ENCODE measurements at regions not wholly inside any gene's neighbourhood (a gene's known extent, or its start where the extent isn't known, plus 50 kb on each side); places are given as distances from the start of the nearest gene placed in this dataset.
"Not testable (repeated sequence)": the region's sequence is repeated elsewhere in the genome, so short reads cannot be mapped to it uniquely, and the experiment has no call there.

GRCh38 chr2:21895200-21895599, 771.4 kb downstream of the TDRD15 start:
- H3K27me3 ChIP-seq (ENCODE audit: control insufficient read depth in 1 of 2, insufficient read depth in 2 of 2, low read length in 2 of 2), result no peaks in the 10 kb centered on the region
- H3K9ac ChIP-seq (ENCODE audit: low read length), result no peak overlapping the region

GRCh38 chr2:21908712-21909380, 785.1 kb downstream of the TDRD15 start:
- not testable (repeated sequence) for H3K27ac ChIP-seq (ENCODE audit: low read depth, low read length)

More at GRCh38 chr2:21895200-21895599, 771.4 kb downstream of the TDRD15 start:
- Histone ChIP-seq H3K27ac (ENCODE audit: low read depth, low read length) (no peak overlapping the region), H3K9me3 (ENCODE audit: low read length) (no peaks in the 10 kb centered on the region), H3K36me3 (ENCODE audit: insufficient read depth, low read length) (no peaks in the 10 kb centered on the region), H3K4me3 (ENCODE audit: low read depth in 1 of 2, low read length in 2 of 2) (no peak overlapping the region), H3K4me1 (ENCODE audit: insufficient read depth, low read length) (no peaks in the 10 kb centered on the region)

GRCh38 chr2:21910832-21911507, 787.2 kb downstream of the TDRD15 start:
- Histone ChIP-seq H3K4me1 (ENCODE audit: insufficient read depth, low read length) (no peaks in the 10 kb centered on the region), H3K9ac (ENCODE audit: low read length) (no peak overlapping the region), H3K27ac (ENCODE audit: low read depth, low read length) (no peak overlapping the region), H3K36me3 (ENCODE audit: insufficient read depth, low read length) (no peaks in the 10 kb centered on the region), H3K4me3 (ENCODE audit: low read depth in 1 of 2, low read length in 2 of 2) (no peak overlapping the region), H3K27me3 (ENCODE audit: control insufficient read depth in 1 of 2, insufficient read depth in 2 of 2, low read length in 2 of 2) (no peaks in the 10 kb centered on the region), H3K9me3 (ENCODE audit: low read length) (no peaks in the 10 kb centered on the region)

More at GRCh38 chr2:21908712-21909380, 785.1 kb downstream of the TDRD15 start:
- not testable (repeated sequence) for H3K4me3 ChIP-seq (ENCODE audit: low read depth in 1 of 2, low read length in 2 of 2); H3K4me1 ChIP-seq (ENCODE audit: insufficient read depth, low read length); H3K9me3 ChIP-seq (ENCODE audit: low read length); H3K36me3 ChIP-seq (ENCODE audit: insufficient read depth, low read length); H3K27me3 ChIP-seq (ENCODE audit: control insufficient read depth in 1 of 2, insufficient read depth in 2 of 2, low read length in 2 of 2); H3K9ac ChIP-seq (ENCODE audit: low read length)

- Histone ChIP-seq H3K4me1 (ENCODE audit: insufficient read depth, low read length) (no peaks in the 10 kb centered on the region), H3K9ac (ENCODE audit: low read length) (no peak overlapping the region), H3K27me3 (ENCODE audit: control insufficient read depth in 1 of 2, insufficient read depth in 2 of 2, low read length in 2 of 2) (no peaks in the 10 kb centered on the region), H3K9me3 (ENCODE audit: low read length) (no peaks in the 10 kb centered on the region), H3K36me3 (ENCODE audit: insufficient read depth, low read length) (no peaks in the 10 kb centered on the region), H3K27ac (ENCODE audit: low read depth, low read length) (no peak overlapping the region), H3K4me3 (ENCODE audit: low read depth in 1 of 2, low read length in 2 of 2) (no peak overlapping the region)
Observed at GRCh38 chr2:21912405-21912804, 788.6 kb downstream of the TDRD15 start.

- Histone ChIP-seq H3K4me3 (ENCODE audit: low read depth in 1 of 2, low read length in 2 of 2) (no peak overlapping the region), H3K4me1 (ENCODE audit: insufficient read depth, low read length) (no peaks in the 10 kb centered on the region), H3K27ac (ENCODE audit: low read depth, low read length) (no peak overlapping the region), H3K9ac (ENCODE audit: low read length) (no peak overlapping the region), H3K36me3 (ENCODE audit: insufficient read depth, low read length) (no peaks in the 10 kb centered on the region), H3K27me3 (ENCODE audit: control insufficient read depth in 1 of 2, insufficient read depth in 2 of 2, low read length in 2 of 2) (no peaks in the 10 kb centered on the region), H3K9me3 (ENCODE audit: low read length) (no peaks in the 10 kb centered on the region)
Observed at GRCh38 chr2:21915201-21915600, 791.4 kb downstream of the TDRD15 start.

GRCh38 chr2:21916934-21917522, 793.3 kb downstream of the TDRD15 start:
- Histone ChIP-seq H3K9ac (ENCODE audit: low read length) (no peak overlapping the region), H3K4me1 (ENCODE audit: insufficient read depth, low read length) (no peaks in the 10 kb centered on the region), H3K27me3 (ENCODE audit: control insufficient read depth in 1 of 2, insufficient read depth in 2 of 2, low read length in 2 of 2) (no peaks in the 10 kb centered on the region), H3K27ac (ENCODE audit: low read depth, low read length) (no peak overlapping the region), H3K9me3 (ENCODE audit: low read length) (no peaks in the 10 kb centered on the region), H3K36me3 (ENCODE audit: insufficient read depth, low read length) (no peaks in the 10 kb centered on the region), H3K4me3 (ENCODE audit: low read depth in 1 of 2, low read length in 2 of 2) (no peak overlapping the region)

GRCh38 chr2:21920721-21921120, 797.0 kb downstream of the TDRD15 start:
- no peak overlapping the region for H3K27ac ChIP-seq (ENCODE audit: low read depth, low read length)
- no peaks in the 10 kb centered on the region for H3K27me3 ChIP-seq (ENCODE audit: control insufficient read depth in 1 of 2, insufficient read depth in 2 of 2, low read length in 2 of 2)
- no peaks in the 10 kb centered on the region for H3K36me3 ChIP-seq (ENCODE audit: insufficient read depth, low read length)
- no peak overlapping the region for H3K9ac ChIP-seq (ENCODE audit: low read length)
- H3K4me3 ChIP-seq (ENCODE audit: low read depth in 1 of 2, low read length in 2 of 2), result no peak overlapping the region
- H3K9me3 ChIP-seq (ENCODE audit: low read length), result no peaks in the 10 kb centered on the region
- no peaks in the 10 kb centered on the region for H3K4me1 ChIP-seq (ENCODE audit: insufficient read depth, low read length)

GRCh38 chr2:21924640-21925285, 801.0 kb downstream of the TDRD15 start:
- no peaks in the 10 kb centered on the region for H3K36me3 ChIP-seq (ENCODE audit: insufficient read depth, low read length)
- no peaks in the 10 kb centered on the region for H3K27me3 ChIP-seq (ENCODE audit: control insufficient read depth in 1 of 2, insufficient read depth in 2 of 2, low read length in 2 of 2)
- H3K27ac ChIP-seq (ENCODE audit: low read depth, low read length), result no peak overlapping the region
- H3K9me3 ChIP-seq (ENCODE audit: low read length), result no peaks in the 10 kb centered on the region
- no peak overlapping the region for H3K9ac ChIP-seq (ENCODE audit: low read length)
- H3K4me3 ChIP-seq (ENCODE audit: low read depth in 1 of 2, low read length in 2 of 2), result no peak overlapping the region
- no peaks in the 10 kb centered on the region for H3K4me1 ChIP-seq (ENCODE audit: insufficient read depth, low read length)

GRCh38 chr2:21928292-21928691, 804.5 kb downstream of the TDRD15 start:
- H3K36me3 ChIP-seq (ENCODE audit: insufficient read depth, low read length), result no peaks in the 10 kb centered on the region
- no peaks in the 10 kb centered on the region for H3K27me3 ChIP-seq (ENCODE audit: control insufficient read depth in 1 of 2, insufficient read depth in 2 of 2, low read length in 2 of 2)
- H3K27ac ChIP-seq (ENCODE audit: low read depth, low read length), result no peak overlapping the region
- no peak overlapping the region for H3K4me3 ChIP-seq (ENCODE audit: low read depth in 1 of 2, low read length in 2 of 2)
- no peaks in the 10 kb centered on the region for H3K9me3 ChIP-seq (ENCODE audit: low read length)
- no peaks in the 10 kb centered on the region for H3K4me1 ChIP-seq (ENCODE audit: insufficient read depth, low read length)
- no peak overlapping the region for H3K9ac ChIP-seq (ENCODE audit: low read length)

GRCh38 chr2:21930226-21930625, 806.5 kb downstream of the TDRD15 start:
- no peak overlapping the region for H3K9ac ChIP-seq (ENCODE audit: low read length)
- H3K27me3 ChIP-seq (ENCODE audit: control insufficient read depth in 1 of 2, insufficient read depth in 2 of 2, low read length in 2 of 2), result no peaks in the 10 kb centered on the region
- no peak overlapping the region for H3K4me3 ChIP-seq (ENCODE audit: low read depth in 1 of 2, low read length in 2 of 2)
- H3K27ac ChIP-seq (ENCODE audit: low read depth, low read length), result no peak overlapping the region
- no peaks in the 10 kb centered on the region for H3K36me3 ChIP-seq (ENCODE audit: insufficient read depth, low read length)
- H3K4me1 ChIP-seq (ENCODE audit: insufficient read depth, low read length), result no peaks in the 10 kb centered on the region
- no peaks in the 10 kb centered on the region for H3K9me3 ChIP-seq (ENCODE audit: low read length)

- Histone ChIP-seq H3K9me3 (ENCODE audit: low read length) (no peaks in the 10 kb centered on the region), H3K27ac (ENCODE audit: low read depth, low read length) (no peak overlapping the region), H3K27me3 (ENCODE audit: control insufficient read depth in 1 of 2, insufficient read depth in 2 of 2, low read length in 2 of 2) (no peaks in the 10 kb centered on the region), H3K9ac (ENCODE audit: low read length) (no peak overlapping the region), H3K4me1 (ENCODE audit: insufficient read depth, low read length) (no peaks in the 10 kb centered on the region), H3K36me3 (ENCODE audit: insufficient read depth, low read length) (no peaks in the 10 kb centered on the region), H3K4me3 (ENCODE audit: low read depth in 1 of 2, low read length in 2 of 2) (no peak overlapping the region)
Observed at GRCh38 chr2:21939967-21940366, 816.2 kb downstream of the TDRD15 start.
